ENCODE measurements at regions not wholly inside any gene's neighbourhood (a gene's known extent, or its start where the extent isn't known, plus 50 kb on each side); places are given as distances from the start of the nearest gene placed in this dataset.

DNA sequence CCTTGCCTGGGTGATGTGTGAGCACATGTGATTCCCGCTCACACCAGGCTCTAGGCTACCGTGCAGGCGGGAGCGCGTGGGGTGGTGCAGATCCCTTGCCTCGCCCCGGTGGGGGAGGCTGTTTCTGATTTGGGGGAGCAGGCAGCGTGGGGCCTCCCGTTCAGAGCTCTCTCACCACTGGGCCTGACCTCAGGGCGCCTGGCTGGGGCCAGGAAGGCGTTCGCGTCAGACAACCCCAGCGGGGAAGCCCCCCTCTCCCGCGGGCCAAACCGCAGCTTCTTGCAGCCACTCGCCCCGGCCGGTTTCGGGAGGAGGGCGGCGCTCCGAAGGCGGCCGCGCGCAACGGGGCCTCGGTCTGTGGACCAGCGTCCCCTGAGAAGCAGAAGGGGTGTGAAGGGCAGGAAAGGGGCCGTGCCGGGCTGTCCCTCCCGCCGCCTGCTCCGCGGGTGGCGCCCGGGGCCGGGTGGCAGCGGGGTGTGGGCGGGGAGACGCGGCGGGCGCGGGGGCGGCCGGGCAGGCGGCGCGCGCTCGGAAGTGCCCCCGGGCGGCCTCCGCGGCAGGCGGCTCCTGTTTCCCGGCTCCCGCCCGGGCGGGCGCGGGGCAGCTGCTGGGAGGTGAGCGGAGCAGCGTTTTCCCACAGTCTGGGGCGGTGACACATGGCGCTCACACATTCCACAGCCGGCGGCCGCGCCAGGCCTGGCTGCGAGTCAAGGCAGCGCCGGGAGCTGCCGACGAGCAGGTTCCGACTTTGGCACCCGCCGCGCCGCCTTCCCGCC lies 65.1 kb upstream of the HES1 start:
- TF ChIP-seq, protein P1, sequence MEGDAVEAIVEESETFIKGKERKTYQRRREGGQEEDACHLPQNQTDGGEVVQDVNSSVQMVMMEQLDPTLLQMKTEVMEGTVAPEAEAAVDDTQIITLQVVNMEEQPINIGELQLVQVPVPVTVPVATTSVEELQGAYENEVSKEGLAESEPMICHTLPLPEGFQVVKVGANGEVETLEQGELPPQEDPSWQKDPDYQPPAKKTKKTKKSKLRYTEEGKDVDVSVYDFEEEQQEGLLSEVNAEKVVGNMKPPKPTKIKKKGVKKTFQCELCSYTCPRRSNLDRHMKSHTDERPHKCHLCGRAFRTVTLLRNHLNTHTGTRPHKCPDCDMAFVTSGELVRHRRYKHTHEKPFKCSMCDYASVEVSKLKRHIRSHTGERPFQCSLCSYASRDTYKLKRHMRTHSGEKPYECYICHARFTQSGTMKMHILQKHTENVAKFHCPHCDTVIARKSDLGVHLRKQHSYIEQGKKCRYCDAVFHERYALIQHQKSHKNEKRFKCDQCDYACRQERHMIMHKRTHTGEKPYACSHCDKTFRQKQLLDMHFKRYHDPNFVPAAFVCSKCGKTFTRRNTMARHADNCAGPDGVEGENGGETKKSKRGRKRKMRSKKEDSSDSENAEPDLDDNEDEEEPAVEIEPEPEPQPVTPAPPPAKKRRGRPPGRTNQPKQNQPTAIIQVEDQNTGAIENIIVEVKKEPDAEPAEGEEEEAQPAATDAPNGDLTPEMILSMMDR (IDR thresholded peaks at IDR 0.05) = no peak
- TF ChIP-seq POLR2A (IDR thresholded peaks at IDR 0.05) (no peak), POLR2AphosphoS5 (IDR thresholded peaks at IDR 0.05) (peak; percentile 21 to 35 (median 29))
